Fibroblast of pulmonary artery (primary cell): ENCODE measurements at regions not wholly inside any gene's neighbourhood (a gene's known extent, or its start where the extent isn't known, plus 50 kb on each side); places are given as distances from the start of the nearest gene placed in this dataset.
"Not testable (repeated sequence)": the region's sequence is repeated elsewhere in the genome, so short reads cannot be mapped to it uniquely, and the experiment has no call there.

Source experiments
- DNase-seq: peaks from one replicate; pipeline ENCODE4 v3.0.0-alpha.2; 2010; ENCODE audit warnings: low read depth
- H3K4me3 ChIP-seq: replicated peaks from 2 replicates; pipeline ENCODE4 v1.5.1; 2011; ENCODE audit warnings: low read depth, mild to moderate bottlenecking, control low read depth, low read length, moderate library complexity
- TF ChIP-seq, protein P1 (sequence below): IDR thresholded peaks from 2 replicates; pipeline ENCODE4 v1.5.1; 2011; ENCODE audit warnings: mild to moderate bottlenecking, control low read depth, low read length, inconsistent platforms; ENCODE audit errors: missing control alignments

DNA sequence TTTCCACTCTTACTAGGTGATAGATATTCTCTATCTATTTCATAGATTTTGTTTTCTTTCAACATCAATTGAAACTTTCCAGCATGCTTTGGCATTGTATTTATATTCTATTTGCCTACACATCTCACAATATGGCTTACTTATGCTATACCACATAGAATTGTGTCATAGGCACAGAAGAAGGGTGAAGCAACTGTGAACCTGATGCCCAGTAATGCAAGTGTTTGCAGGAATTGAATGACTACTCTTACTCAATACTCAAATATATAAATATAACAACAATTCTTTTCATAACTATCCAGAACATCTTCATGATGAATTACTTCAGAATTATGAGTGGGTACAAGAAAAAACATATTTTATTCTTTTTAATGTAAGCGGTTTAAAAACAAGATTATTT is 165.9 kb downstream of the PTBP2 start:
- no peak for DNase-seq
- H3K4me3 ChIP-seq = no peak overlapping the region
- TF ChIP-seq, protein P1, sequence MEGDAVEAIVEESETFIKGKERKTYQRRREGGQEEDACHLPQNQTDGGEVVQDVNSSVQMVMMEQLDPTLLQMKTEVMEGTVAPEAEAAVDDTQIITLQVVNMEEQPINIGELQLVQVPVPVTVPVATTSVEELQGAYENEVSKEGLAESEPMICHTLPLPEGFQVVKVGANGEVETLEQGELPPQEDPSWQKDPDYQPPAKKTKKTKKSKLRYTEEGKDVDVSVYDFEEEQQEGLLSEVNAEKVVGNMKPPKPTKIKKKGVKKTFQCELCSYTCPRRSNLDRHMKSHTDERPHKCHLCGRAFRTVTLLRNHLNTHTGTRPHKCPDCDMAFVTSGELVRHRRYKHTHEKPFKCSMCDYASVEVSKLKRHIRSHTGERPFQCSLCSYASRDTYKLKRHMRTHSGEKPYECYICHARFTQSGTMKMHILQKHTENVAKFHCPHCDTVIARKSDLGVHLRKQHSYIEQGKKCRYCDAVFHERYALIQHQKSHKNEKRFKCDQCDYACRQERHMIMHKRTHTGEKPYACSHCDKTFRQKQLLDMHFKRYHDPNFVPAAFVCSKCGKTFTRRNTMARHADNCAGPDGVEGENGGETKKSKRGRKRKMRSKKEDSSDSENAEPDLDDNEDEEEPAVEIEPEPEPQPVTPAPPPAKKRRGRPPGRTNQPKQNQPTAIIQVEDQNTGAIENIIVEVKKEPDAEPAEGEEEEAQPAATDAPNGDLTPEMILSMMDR = no peak

DNA sequence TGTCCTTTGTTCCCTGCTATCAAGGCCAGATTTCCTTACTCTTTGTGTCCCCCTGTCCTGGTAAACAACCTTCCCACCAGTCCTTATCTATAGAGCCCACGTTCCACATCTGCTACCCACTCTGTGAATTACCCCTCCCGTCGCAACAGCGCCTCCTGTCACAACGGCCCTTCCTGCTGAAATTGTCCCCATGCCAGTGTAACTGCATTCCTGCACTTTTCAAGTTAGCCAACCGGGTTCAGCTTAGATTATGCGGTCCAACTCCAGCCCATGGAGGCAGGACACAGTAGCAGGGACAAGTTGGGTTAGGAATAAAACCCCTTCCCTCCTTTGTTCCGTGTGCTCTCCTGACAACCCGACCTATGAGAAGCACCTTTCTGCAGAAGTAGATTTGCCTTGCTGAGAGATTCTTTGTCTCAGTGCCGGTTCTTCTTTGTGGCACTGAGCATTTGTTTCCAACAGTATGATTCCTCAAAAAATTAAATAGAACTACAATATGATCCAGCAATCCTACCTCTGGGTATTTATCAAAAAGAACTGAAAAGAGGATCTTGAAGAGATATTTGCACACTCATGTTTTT is 180.3 kb downstream of the PTBP2 start:
- H3K4me3 ChIP-seq = no peak overlapping the region
- TF ChIP-seq, protein P1 = no peak
- DNase-seq = no peak

DNA sequence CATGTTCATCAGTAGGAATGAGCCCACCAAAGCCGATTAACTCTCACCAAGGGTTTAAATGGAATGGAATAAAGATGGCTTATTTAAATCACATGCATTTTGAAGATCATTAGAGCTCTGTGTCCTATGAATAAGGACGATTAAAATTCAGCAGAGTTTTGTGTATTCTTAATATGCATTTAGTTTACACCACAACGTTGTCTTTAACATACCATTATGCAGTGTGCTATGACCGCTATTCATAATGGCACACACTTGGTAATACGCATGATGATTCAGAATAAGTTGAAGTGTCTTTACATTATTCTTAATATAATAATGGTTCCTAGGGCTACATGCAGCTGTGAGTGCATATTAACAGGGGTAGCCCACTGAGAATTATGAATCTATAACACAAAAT is 190.7 kb downstream of the PTBP2 start:
- H3K4me3 ChIP-seq = no peak overlapping the region
- no peak for DNase-seq
- TF ChIP-seq, protein P1 = no peak

DNA sequence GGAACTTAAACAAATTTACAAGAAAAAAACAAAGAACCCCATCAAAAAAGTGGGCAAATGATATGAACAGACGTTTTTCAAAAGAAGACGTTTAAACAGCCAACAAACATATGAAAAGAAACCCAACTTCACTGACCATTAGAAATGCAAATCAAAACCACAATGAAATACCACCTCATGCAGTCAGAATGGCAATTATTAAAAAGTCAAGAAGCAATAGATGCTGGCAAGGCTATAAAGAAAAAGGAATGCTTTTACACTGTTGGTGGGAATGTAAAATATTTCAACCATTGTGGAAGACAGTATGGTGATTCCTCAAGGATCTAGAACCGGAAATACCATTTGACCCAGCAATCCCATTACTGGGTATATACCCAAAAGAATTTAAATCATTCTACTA is 194.1 kb downstream of the PTBP2 start:
- DNase-seq, H3K4me3 ChIP-seq: not testable (repeated sequence)

DNA sequence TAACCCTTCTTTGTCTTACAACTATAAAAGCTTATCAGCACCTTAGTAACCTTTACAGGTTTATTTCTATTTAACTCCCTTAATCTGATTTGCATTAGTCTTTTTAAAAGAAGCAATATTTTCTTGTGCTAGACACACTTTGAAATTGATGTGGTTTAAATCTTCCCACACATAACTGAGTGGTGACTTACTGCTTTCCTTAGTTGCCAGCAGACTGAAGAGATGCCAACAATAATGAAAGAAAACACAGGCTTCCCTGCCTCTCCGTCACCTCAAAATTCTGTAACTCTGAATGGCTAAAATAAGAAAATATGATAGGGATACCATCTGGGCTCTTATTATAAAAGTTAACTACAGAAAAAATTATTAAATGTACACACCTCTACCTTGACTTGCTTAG is 196.8 kb downstream of the PTBP2 start:
- TF ChIP-seq, protein P1 = no peak
- H3K4me3 ChIP-seq = no peak overlapping the region
- DNase-seq = peak; percentile 72

DNA sequence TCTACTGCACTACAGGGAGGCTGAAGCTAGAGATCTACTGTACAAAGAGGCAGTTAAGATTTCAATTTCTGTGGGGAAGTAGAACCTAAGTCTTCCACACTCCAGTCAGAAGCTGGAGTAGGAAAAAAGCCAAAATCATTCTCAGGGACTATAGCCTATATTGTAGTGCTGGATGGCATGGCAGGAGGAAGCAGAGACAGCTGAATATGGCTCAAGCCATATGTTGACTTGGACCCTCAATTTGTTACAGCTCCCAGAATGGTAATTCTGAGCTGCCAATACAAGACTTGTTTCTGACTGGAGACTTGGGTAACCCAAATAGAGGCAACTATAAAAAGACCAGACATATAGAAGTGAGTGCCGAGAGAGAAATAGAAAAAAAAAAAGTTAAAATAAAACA is 200.6 kb downstream of the PTBP2 start:
- TF ChIP-seq, protein P1 = no peak
- H3K4me3 ChIP-seq = no peak overlapping the region
- no peak for DNase-seq

DNA sequence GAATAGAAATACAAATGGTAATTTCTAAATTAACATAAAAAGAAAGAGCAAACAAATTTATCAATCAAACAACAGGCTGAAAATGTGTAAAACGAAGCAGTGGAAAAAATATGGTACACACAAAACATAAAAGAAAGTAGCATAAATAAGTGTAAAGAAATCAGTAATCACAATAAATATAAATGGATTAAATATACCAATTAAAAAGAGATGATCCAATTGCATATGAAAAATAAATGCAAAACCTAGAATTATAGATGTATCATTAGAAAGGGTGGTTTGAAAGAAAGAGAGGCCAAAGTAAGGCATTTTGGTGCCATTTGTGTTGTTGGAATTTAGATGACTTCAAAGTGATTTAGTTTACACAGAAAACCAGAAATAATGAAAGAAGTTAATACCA is 202.2 kb downstream of the PTBP2 start:
- TF ChIP-seq, protein P1 = no peak
- DNase-seq = no peak
- no peak overlapping the region for H3K4me3 ChIP-seq
